Sigmoid colon (tissue), 6 donors: ENCODE measurements at regions not wholly inside any gene's neighbourhood (a gene's known extent, or its start where the extent isn't known, plus 50 kb on each side); places are given as distances from the start of the nearest gene placed in this dataset.

Source experiments
- DNase-seq: peaks from one replicate; pipeline ENCODE4 v3.0.0-alpha.2; 2019
- H3K27ac ChIP-seq, 4 donors: fragments of 200-600 bp; sonication (generic); one replicate each; pipeline ENCODE4 v1.5.1; 2016 to 2019; ENCODE audit warnings: mild to moderate bottlenecking in 1 of 4
- H3K27me3 ChIP-seq, 3 donors: fragments of 200-600 bp; sonication (generic); one replicate each; pipeline ENCODE4 v1.5.1; 2019; ENCODE audit warnings: mild to moderate bottlenecking in 1 of 3
- H3K36me3 ChIP-seq, 4 donors: fragments of 200-600 bp; sonication (generic); one replicate each; pipeline ENCODE4 v1.5.1; 2016 to 2019
- H3K4me1 ChIP-seq, 4 donors: fragments of 200-600 bp; sonication (generic); one replicate each; pipeline ENCODE4 v1.5.1; 2017 to 2019
- H3K4me3 ChIP-seq, 4 donors: fragments of 200-600 bp; sonication (generic); one replicate each; pipeline ENCODE4 v1.5.1; 2017 to 2019; ENCODE audit warnings: mild to moderate bottlenecking in 2 of 4, moderate library complexity in 1 of 4
- H3K9me3 ChIP-seq, 4 donors: fragments of 200-600 bp in 3 of 4; sonication (generic) in 3 of 4; one replicate each; pipeline versions ENCODE4 v1.5.1 to v1.6.1; 2013 to 2019
- EP300 ChIP-seq, 4 donors: sonication (generic); formaldehyde crosslinking; IDR thresholded peaks; one replicate each; pipeline ENCODE4 v1.6.1; 2017; ENCODE audit warnings: antibody characterized with exemption in 4 of 4
- POLR2A ChIP-seq, 2 donors: fragments of 450-650 bp; IDR thresholded peaks; one replicate each; pipeline ENCODE4 v1.6.1; 2016; ENCODE audit warnings: antibody characterized with exemption in 2 of 2, mild to moderate bottlenecking in 2 of 2, moderate library complexity in 2 of 2
- POLR2AphosphoS5 ChIP-seq, 4 donors: sonication (generic); formaldehyde crosslinking; IDR thresholded peaks; one replicate each; pipeline ENCODE4 v1.6.1; 2017; ENCODE audit warnings: antibody characterized with exemption in 4 of 4
- WGBS, 2 donors: extraction: QIAGEN DNeasy Blood & Tissue Kit; methylation state at CpG; one replicate each; pipeline ENCODE4 v1.1.7; 2013; 5-methylcytosine and 5-hydroxymethylcytosine counted together
- intact Hi-C: fragments of 100-400 bp; cut with DNase I; formaldehyde crosslinking; loops from one replicate; pipeline ENCODE4 v1.15.1; 2023
- TF ChIP-seq, protein P1 (sequence below), 4 experiments: fragments of 450-650 bp in 3 of 4; fragments of 200-600 bp in 1 of 4; IDR thresholded peaks; one replicate each; pipeline ENCODE4 v1.5.1; 2016 to 2019; ENCODE audit warnings: antibody characterized with exemption in 4 of 4, mild to moderate bottlenecking in 3 of 4, moderate library complexity in 2 of 4
- donor health status: healthy with polysubstance abuse.
- donor health status: healthy.

DNA sequence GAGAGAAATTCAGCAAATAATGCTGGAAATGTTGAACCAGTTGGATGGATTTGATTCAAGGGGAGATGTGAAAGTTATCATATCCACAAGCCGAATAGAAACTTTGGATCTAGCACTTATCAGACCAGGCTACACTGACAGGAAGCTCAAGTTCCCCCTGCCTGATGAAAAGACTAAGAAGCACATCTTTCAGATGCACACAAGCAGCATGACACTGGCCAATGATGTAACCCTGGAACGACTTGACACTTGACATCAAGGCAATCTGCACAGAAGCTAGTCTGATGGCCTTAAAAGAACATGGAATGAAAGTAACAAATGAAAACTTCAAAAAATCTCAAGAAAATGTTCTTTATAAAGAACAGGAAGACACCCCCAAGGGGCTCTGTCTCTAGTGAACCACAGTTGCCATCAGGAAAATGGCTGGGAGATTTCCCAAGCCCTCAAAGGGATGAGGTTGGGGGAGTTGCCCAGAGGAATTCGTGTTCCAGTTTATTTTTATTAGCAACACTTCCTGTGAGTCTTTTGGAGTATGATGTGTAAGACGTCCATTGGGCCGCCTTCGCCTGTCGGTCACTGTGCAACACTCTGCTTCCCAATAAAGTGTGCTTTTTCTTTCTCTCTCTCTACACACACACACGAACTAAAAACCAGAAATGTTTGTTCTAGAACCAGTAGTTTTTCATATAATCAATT lies 200.0 kb downstream of the HIBADH start:
- H3K27me3 ChIP-seq = no peaks in the 10 kb centered on the region
- H3K4me1 ChIP-seq = no peaks in the 10 kb centered on the region
- no peak for DNase-seq
- no peak overlapping the region for H3K4me3 ChIP-seq
- no peak for TF ChIP-seq POLR2A (IDR thresholded peaks at IDR 0.05)
- TF ChIP-seq, protein P1, sequence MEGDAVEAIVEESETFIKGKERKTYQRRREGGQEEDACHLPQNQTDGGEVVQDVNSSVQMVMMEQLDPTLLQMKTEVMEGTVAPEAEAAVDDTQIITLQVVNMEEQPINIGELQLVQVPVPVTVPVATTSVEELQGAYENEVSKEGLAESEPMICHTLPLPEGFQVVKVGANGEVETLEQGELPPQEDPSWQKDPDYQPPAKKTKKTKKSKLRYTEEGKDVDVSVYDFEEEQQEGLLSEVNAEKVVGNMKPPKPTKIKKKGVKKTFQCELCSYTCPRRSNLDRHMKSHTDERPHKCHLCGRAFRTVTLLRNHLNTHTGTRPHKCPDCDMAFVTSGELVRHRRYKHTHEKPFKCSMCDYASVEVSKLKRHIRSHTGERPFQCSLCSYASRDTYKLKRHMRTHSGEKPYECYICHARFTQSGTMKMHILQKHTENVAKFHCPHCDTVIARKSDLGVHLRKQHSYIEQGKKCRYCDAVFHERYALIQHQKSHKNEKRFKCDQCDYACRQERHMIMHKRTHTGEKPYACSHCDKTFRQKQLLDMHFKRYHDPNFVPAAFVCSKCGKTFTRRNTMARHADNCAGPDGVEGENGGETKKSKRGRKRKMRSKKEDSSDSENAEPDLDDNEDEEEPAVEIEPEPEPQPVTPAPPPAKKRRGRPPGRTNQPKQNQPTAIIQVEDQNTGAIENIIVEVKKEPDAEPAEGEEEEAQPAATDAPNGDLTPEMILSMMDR (IDR thresholded peaks at IDR 0.05) = no peak
- no peak for TF ChIP-seq POLR2AphosphoS5 (IDR thresholded peaks at IDR 0.05)
- no peak for TF ChIP-seq EP300 (IDR thresholded peaks at IDR 0.05)
- intact Hi-C loops = no loop called here
- WGBS, 2 donors = 70 to 85% methylated on average over 8 of the region's 8 CpGs
- no peaks in the 10 kb centered on the region for H3K36me3 ChIP-seq
- peak overlapping the region in 1 of 4 donors; percentile 8 for H3K27ac ChIP-seq
- H3K9me3 ChIP-seq = no peaks in the 10 kb centered on the region

DNA sequence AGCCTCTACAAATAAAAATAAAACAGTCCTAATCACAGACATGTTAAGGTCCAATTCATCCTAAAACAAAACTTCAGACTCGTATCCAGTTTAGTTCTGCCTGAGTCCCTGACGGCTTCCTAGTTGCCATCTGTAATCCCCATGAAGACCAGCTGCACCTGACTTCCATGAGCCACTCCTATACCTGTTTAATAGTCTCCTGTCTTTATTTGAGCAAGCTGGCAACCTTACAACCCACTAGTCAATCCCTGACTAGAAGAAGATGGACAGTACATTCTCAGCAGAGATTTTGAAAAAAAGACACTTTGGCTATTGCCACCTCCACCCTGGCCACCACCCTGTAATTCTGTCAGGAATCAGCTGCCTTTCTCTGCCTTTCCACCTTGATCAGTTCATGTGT lies 197.7 kb downstream of the HIBADH start:
- no peaks in the 10 kb centered on the region for H3K27me3 ChIP-seq
- no peak overlapping the region for H3K4me3 ChIP-seq
- no peaks in the 10 kb centered on the region for H3K9me3 ChIP-seq
- DNase-seq = no peak
- intact Hi-C loops = no loop called here
- TF ChIP-seq POLR2A (IDR thresholded peaks at IDR 0.05) (no peak), EP300 (IDR thresholded peaks at IDR 0.05) (no peak), POLR2AphosphoS5 (IDR thresholded peaks at IDR 0.05) (no peak)
- TF ChIP-seq, protein P1 (IDR thresholded peaks at IDR 0.05) = no peak
- H3K27ac ChIP-seq = no peak overlapping the region
- 34 to 84% methylated on average over 2 of the region's 2 CpGs for WGBS, 2 donors
- no peaks in the 10 kb centered on the region for H3K36me3 ChIP-seq
- H3K4me1 ChIP-seq = no peaks in the 10 kb centered on the region

DNA sequence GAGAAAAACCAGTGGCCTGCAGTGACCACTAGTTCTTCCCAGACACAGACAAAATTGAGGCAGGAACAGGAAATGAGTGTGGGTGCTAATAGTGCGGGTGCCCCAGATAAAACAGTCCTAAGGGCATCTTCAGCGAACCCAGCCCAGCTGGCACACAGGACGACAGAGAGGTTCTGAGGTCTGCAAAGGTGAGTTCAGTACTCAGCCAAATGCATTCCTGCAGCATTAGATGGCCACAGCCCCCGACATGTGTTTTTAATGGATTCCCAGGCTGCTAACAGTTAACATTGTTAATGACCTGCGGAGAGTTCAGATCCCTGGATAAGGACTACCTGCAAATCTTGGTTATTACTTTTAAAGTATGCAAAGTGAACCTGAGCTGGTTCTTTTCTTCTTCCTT lies 196.0 kb downstream of the HIBADH start:
- no peaks in the 10 kb centered on the region for H3K27me3 ChIP-seq
- H3K27ac ChIP-seq = no peak overlapping the region
- TF ChIP-seq POLR2AphosphoS5 (IDR thresholded peaks at IDR 0.05) = no peak
- TF ChIP-seq, protein P1 (IDR thresholded peaks at IDR 0.05) = no peak
- TF ChIP-seq POLR2A (IDR thresholded peaks at IDR 0.05) = no peak
- no peaks in the 10 kb centered on the region for H3K9me3 ChIP-seq
- intact Hi-C loops = no loop called here
- H3K36me3 ChIP-seq = no peaks in the 10 kb centered on the region
- no peaks in the 10 kb centered on the region for H3K4me1 ChIP-seq
- WGBS, 2 donors = 86 to 88% methylated on average over 5 of the region's 5 CpGs
- DNase-seq = no peak
- H3K4me3 ChIP-seq = no peak overlapping the region

DNA sequence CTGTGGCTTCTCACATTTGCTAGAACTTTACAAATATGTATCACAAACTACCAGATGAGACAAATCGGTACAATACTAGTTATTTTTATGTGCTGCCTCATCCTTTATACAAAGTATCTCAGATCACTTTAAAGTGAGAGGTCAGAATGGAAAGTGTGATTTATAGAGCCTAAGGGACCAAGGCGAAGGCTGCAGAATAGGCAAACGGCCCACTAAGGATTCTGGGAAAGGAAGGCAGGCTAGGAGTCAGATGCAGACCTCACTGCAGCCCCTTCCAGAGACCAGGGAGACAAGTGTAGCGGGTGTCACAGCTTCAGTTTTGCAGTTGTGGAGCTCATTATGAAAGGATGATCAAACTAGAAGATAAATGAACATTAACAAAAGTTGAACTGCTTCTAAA lies 190.6 kb downstream of the HIBADH start:
- intact Hi-C loops = no loop called here
- Histone ChIP-seq H3K27ac (no peak overlapping the region), H3K36me3 (no peaks in the 10 kb centered on the region), H3K27me3 (no peaks in the 10 kb centered on the region), H3K4me3 (no peak overlapping the region), H3K4me1 (no peaks in the 10 kb centered on the region), H3K9me3 (no peaks in the 10 kb centered on the region)
- 81 to 89% methylated on average over 4 of the region's 4 CpGs for WGBS, 2 donors
- no peak for DNase-seq
- TF ChIP-seq POLR2A (IDR thresholded peaks at IDR 0.05) (no peak), EP300 (IDR thresholded peaks at IDR 0.05) (no peak), POLR2AphosphoS5 (IDR thresholded peaks at IDR 0.05) (no peak)
- TF ChIP-seq, protein P1 (IDR thresholded peaks at IDR 0.05) = no peak
